GM23338 (cell line): ENCODE measurements at regions not wholly inside any gene's neighbourhood (a gene's known extent, or its start where the extent isn't known, plus 50 kb on each side); places are given as distances from the start of the nearest gene placed in this dataset.

ENCODE experiments used
- ATAC-seq: fragments of 200-7000 bp; cut with Tn5 transposase; 3 replicates; pipeline ENCODE4 v1.9.1; 2020
- DNase-seq: peaks from one replicate; pipeline ENCODE4 v3.0.0-alpha.2; 2015; ENCODE audit warnings: low spot score
- H2AFZ ChIP-seq: fragments of 200-600 bp; sonication (generic); 2 replicates; pipeline ENCODE4 v1.8.0; 2016; ENCODE audit warnings: antibody characterized with exemption, mild to moderate bottlenecking, moderate library complexity
- H3F3A ChIP-seq: fragments of 200-600 bp; sonication (generic); replicated peaks from 2 replicates; pipeline ENCODE4 v1.8.0; 2017; ENCODE audit warnings: antibody characterized with exemption, mixed run types, low read depth
- H3K27ac ChIP-seq: fragments of 200-600 bp; sonication (generic); 2 replicates; pipeline ENCODE4 v1.6.1; 2016; ENCODE audit warnings: low read depth
- H3K27me3 ChIP-seq: fragments of 200-600 bp; sonication (generic); 2 replicates; pipeline ENCODE4 v1.8.0; 2016; ENCODE audit warnings: mild to moderate bottlenecking, mixed run types, moderate library complexity; ENCODE audit not compliant: insufficient read depth
- H3K36me3 ChIP-seq: fragments of 200-600 bp; sonication (generic); 2 replicates; pipeline ENCODE4 v1.8.0; 2016; ENCODE audit warnings: mild to moderate bottlenecking; ENCODE audit not compliant: insufficient read depth
- H3K4me1 ChIP-seq: fragments of 200-600 bp; sonication (generic); 2 replicates; pipeline ENCODE4 v1.8.0; 2016; ENCODE audit warnings: mild to moderate bottlenecking, moderate library complexity; ENCODE audit not compliant: insufficient read depth
- H3K4me2 ChIP-seq: fragments of 200-600 bp; sonication (generic); 2 replicates; pipeline ENCODE4 v1.7.1; 2017; ENCODE audit warnings: mixed run types
- H3K4me3 ChIP-seq: fragments of 200-600 bp; sonication (generic); 2 replicates; pipeline ENCODE4 v1.6.1; 2016; ENCODE audit warnings: mixed run types
- H3K79me2 ChIP-seq: fragments of 200-600 bp; sonication (generic); replicated peaks from 2 replicates; pipeline ENCODE4 v1.8.0; 2017; ENCODE audit warnings: mild to moderate bottlenecking; ENCODE audit not compliant: insufficient read depth
- H3K9me2 ChIP-seq: fragments of 200-600 bp; sonication (generic); 2 replicates; pipeline ENCODE4 v1.8.0; 2017; ENCODE audit not compliant: insufficient read depth
- H4K20me1 ChIP-seq: fragments of 200-600 bp; sonication (generic); replicated peaks from 2 replicates; pipeline ENCODE4 v1.8.0; 2017; ENCODE audit warnings: mild to moderate bottlenecking; ENCODE audit not compliant: insufficient read depth
- H3K27ac Mint-ChIP-seq: 2 replicates; pipeline ENCODE4 v1.8.0; 2020; ENCODE audit warnings: inconsistent platforms, mild to moderate bottlenecking, moderate library complexity, mixed read lengths
- H3K27me3 Mint-ChIP-seq: 3 replicates; pipeline ENCODE4 v1.8.0; 2022; ENCODE audit warnings: low read depth, mild to moderate bottlenecking, moderate library complexity, mixed read lengths, inconsistent platforms; ENCODE audit not compliant: insufficient read depth, poor library complexity
- H3K36me3 Mint-ChIP-seq: 3 replicates; pipeline ENCODE4 v1.8.0; 2021; ENCODE audit warnings: low read depth, mild to moderate bottlenecking, inconsistent platforms, moderate library complexity, mixed read lengths
- H3K4me1 Mint-ChIP-seq: 3 replicates; pipeline ENCODE4 v1.8.0; 2020; ENCODE audit warnings: mild to moderate bottlenecking, inconsistent platforms, mixed read lengths
- H3K4me3 Mint-ChIP-seq: 3 replicates; pipeline ENCODE4 v1.8.0; 2021; ENCODE audit warnings: moderate library complexity, mild to moderate bottlenecking, inconsistent platforms, mixed read lengths
- H3K9me3 Mint-ChIP-seq: 3 replicates; pipeline ENCODE4 v1.8.0; 2020; ENCODE audit warnings: moderate library complexity, mild to moderate bottlenecking, inconsistent platforms, mixed read lengths
- CREB1 ChIP-seq: fragments of 250-450 bp; sonication (Bioruptor Pico); IDR thresholded peaks from 2 replicates; pipeline ENCODE4 v1.5.0; 2020; ENCODE audit warnings: low read depth, mild to moderate bottlenecking, moderate library complexity
- CTCF ChIP-seq, 2 experiments: fragments of 200-600 bp in 1 of 2; sonication (generic) in 1 of 2; conservative IDR thresholded peaks; 2 replicates each; pipeline versions ENCODE4 v1.5.1 to v1.6.1; 2016 to 2017; ENCODE audit warnings: antibody characterized with exemption in 2 of 2, low read depth in 2 of 2, mild to moderate bottlenecking in 2 of 2, moderate library complexity in 1 of 2
- ETS1 ChIP-seq: IDR thresholded peaks from 2 replicates; pipeline ENCODE4 v1.6.1; 2016; ENCODE audit warnings: antibody characterized with exemption
- EZH2 ChIP-seq: fragments of 200-600 bp; sonication (generic); IDR thresholded peaks from one replicate; pipeline ENCODE4 v1.8.0; 2017; ENCODE audit warnings: antibody characterized with exemption, mild to moderate bottlenecking, low read depth; ENCODE audit not compliant: unreplicated experiment
- EZH2phosphoT487 ChIP-seq: fragments of 200-600 bp; sonication (generic); IDR thresholded peaks from one replicate; pipeline ENCODE4 v1.8.1; 2018; ENCODE audit warnings: antibody characterized with exemption; ENCODE audit not compliant: unreplicated experiment
- JUNB ChIP-seq: IDR thresholded peaks from one replicate; pipeline ENCODE4 v1.6.1; 2016; ENCODE audit warnings: antibody characterized with exemption; ENCODE audit not compliant: unreplicated experiment
- NANOG ChIP-seq: IDR thresholded peaks from 2 replicates; pipeline ENCODE4 v1.6.1; 2016; ENCODE audit warnings: antibody characterized with exemption, borderline replicate concordance
- POLR2AphosphoS5 ChIP-seq: IDR thresholded peaks from 2 replicates; pipeline ENCODE4 v1.6.1; 2016; ENCODE audit warnings: antibody characterized with exemption, low read depth
- REST ChIP-seq: IDR thresholded peaks from one replicate; pipeline ENCODE4 v1.6.1; 2018; ENCODE audit warnings: antibody characterized with exemption; ENCODE audit not compliant: unreplicated experiment
- STAT1 ChIP-seq: IDR thresholded peaks from one replicate; pipeline ENCODE4 v1.6.1; 2016; ENCODE audit warnings: antibody characterized with exemption; ENCODE audit not compliant: unreplicated experiment
- ZNF331 ChIP-seq: fragments of 250-450 bp; sonication (Bioruptor Pico); IDR thresholded peaks from 2 replicates; pipeline ENCODE4 v1.5.0; 2020; ENCODE audit warnings: low read depth, mild to moderate bottlenecking, moderate library complexity

- no peaks in the 10 kb centered on the region for H4K20me1 ChIP-seq
- H2AFZ ChIP-seq = no peak overlapping the region
- H3F3A ChIP-seq = no peaks in the 10 kb centered on the region
- Mint-ChIP-seq H3K4me3 (no peak overlapping the region), H3K4me1 (peaks cover 15% of the 10 kb centered on the region), H3K27me3 (no peaks in the 10 kb centered on the region), H3K9me3 (no peaks in the 10 kb centered on the region), H3K27ac (no peak overlapping the region), H3K36me3 (no peaks in the 10 kb centered on the region)
- H3K4me2 ChIP-seq = no peak overlapping the region
- H3K79me2 ChIP-seq = no peaks in the 10 kb centered on the region
- peaks cover 10% of the 10 kb centered on the region for H3K4me1 ChIP-seq
- no peak for TF ChIP-seq EZH2phosphoT487
- no peak for TF ChIP-seq JUNB
- TF ChIP-seq ZNF331 = no peak
- TF ChIP-seq EZH2 = no peak
- TF ChIP-seq CTCF (conservative IDR thresholded peaks at IDR 0.05; ENCODE audit: low read depth in 2 of 2) = no peak
- H3K4me3 ChIP-seq = no peak overlapping the region
- DNase-seq = no peak
- no peak overlapping the region for H3K27ac ChIP-seq
- H3K27me3 ChIP-seq = no peaks in the 10 kb centered on the region
- no peak for ATAC-seq
- no peaks in the 10 kb centered on the region for H3K36me3 ChIP-seq
- H3K9me2 ChIP-seq = no peaks in the 10 kb centered on the region
These were observed 117.5 kb downstream of the SNX19 start for GRCh38 chr11:130798801-130799200.

DNA sequence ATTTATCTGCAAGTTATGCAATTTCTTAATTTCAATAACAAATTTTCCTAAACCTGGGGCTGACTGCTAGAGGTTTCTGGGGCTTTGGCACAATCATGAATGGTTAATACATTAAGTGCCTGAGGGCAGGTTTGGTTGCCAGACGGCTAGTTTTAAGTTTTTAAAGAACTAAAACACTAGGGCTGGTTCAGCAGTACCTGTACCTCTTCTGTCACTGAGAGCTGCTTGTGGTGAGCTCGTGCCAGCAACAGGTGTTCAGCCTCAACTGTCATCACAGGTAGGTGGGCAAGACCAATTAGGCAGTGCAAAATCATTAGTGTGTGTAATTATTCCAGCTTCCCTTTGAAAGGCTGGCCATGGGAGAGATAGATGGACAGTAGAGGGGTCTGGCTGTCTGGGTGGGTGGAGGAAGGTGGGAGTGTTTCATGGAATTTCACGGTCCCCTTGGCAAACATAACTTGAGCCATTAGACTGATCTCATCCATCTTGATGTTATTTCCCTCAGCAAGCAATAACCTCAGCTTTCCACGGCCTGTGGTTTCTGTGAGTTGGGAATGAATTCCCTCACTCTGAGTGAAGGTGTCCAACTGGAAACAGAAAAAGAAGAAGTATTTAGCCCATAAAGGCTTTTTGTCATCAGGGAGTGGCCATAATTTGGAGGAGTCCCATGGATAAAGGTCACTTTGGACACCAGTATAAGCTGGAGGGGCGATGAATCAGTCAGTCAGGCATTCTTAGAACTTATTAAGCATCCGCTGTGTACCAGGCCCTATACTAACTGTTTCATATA, 114.8 kb downstream of the SNX19 start:
- H3K9me3 Mint-ChIP-seq = no peaks in the 10 kb centered on the region
- Histone ChIP-seq H3K9me2 (no peaks in the 10 kb centered on the region), H3K27me3 (no peaks in the 10 kb centered on the region), H3K79me2 (no peaks in the 10 kb centered on the region), H3K4me1 (peaks cover 17% of the 10 kb centered on the region), H3K27ac (no peak overlapping the region), H3F3A (no peaks in the 10 kb centered on the region), H3K4me2 (no peak overlapping the region), H3K36me3 (no peaks in the 10 kb centered on the region), H2AFZ (no peak overlapping the region; the same call in 1 of the 2 replicates), H4K20me1 (no peaks in the 10 kb centered on the region), H3K4me3 (no peak overlapping the region)
- no peak for ATAC-seq
- no peak for DNase-seq
- no peak overlapping the region for H3K4me3 Mint-ChIP-seq
- H3K36me3 Mint-ChIP-seq = no peaks in the 10 kb centered on the region
- no peak overlapping the region for H3K27ac Mint-ChIP-seq
- H3K4me1 Mint-ChIP-seq = peaks cover 30% of the 10 kb centered on the region
- no peaks in the 10 kb centered on the region for H3K27me3 Mint-ChIP-seq
- TF ChIP-seq ETS1 = no peak
- TF ChIP-seq EZH2phosphoT487 = no peak
- no peak for TF ChIP-seq EZH2
- TF ChIP-seq ZNF331 = no peak
- no peak for TF ChIP-seq CREB1
- TF ChIP-seq JUNB = no peak
- TF ChIP-seq REST = no peak
- no peak for TF ChIP-seq NANOG
- no peak for TF ChIP-seq STAT1
- TF ChIP-seq POLR2AphosphoS5 = no peak
- TF ChIP-seq CTCF (conservative IDR thresholded peaks at IDR 0.05; ENCODE audit: low read depth in 2 of 2) = no peak
